NT2/D1 (cell line): ENCODE measurements at regions not wholly inside any gene's neighbourhood (a gene's known extent, or its start where the extent isn't known, plus 50 kb on each side); places are given as distances from the start of the nearest gene placed in this dataset.
A peak's percentile ranks its signal among the peaks of the same experiment; 100 is the strongest.

Source experiments
- SUZ12 ChIP-seq: IDR thresholded peaks from 2 replicates; pipeline ENCODE4 v1.6.1; 2011; ENCODE audit not compliant: insufficient read length, insufficient read depth; ENCODE audit errors: extremely low read depth
- ZNF274 ChIP-seq: IDR thresholded peaks from 2 replicates; pipeline ENCODE4 v1.6.1; 2011; ENCODE audit warnings: mild to moderate bottlenecking, low read depth, low read length

GRCh38 chr20:29408034-29408695, 1849.3 kb upstream of the DEFB115 start:
- TF ChIP-seq SUZ12 (peak; percentile 52), ZNF274 (no peak)
